ENCODE measurements at regions not wholly inside any gene's neighbourhood (a gene's known extent, or its start where the extent isn't known, plus 50 kb on each side); places are given as distances from the start of the nearest gene placed in this dataset.

- Histone ChIP-seq H2AFZ (no peak overlapping the region), H3K27ac (no peak overlapping the region), H3K4me2 (ENCODE audit: unreplicated experiment) (no peak overlapping the region), H3K9ac (no peak overlapping the region), H3K79me2 (ENCODE audit: insufficient read depth) (no peaks in the 10 kb centered on the region), H4K20me1 (ENCODE audit: insufficient read depth) (no peaks in the 10 kb centered on the region), H3K4me3 (no peak overlapping the region), H3K36me3 (ENCODE audit: low read depth) (no peaks in the 10 kb centered on the region), H3K27me3 (replicated peaks; ENCODE audit: insufficient read depth) (peaks cover 4% of the 10 kb centered on the region; the same call in 1 of the 2 replicates), H3K4me1 (ENCODE audit: insufficient read depth) (no peaks in the 10 kb centered on the region), H3K9me3 (ENCODE audit: low read depth) (no peaks in the 10 kb centered on the region), H3F3A (ENCODE audit: insufficient read depth) (no peaks in the 10 kb centered on the region), H3K9me2 (ENCODE audit: insufficient read depth) (no peaks in the 10 kb centered on the region)
- in situ Hi-C loops (cut with MboI), result no loop called here
- DNase-seq, result no peak
- no peak for TF ChIP-seq EZH2 (IDR thresholded peaks at IDR 0.05; ENCODE audit: insufficient read depth, poor library complexity, severe bottlenecking)
- no peak for TF ChIP-seq EZH2phosphoT487 (IDR thresholded peaks at IDR 0.05; ENCODE audit: insufficient read depth, low read depth)
- WGBS, 2 experiments (ENCODE audit: low coverage in 1 of 2, low lambda C conversion rate in 2 of 2, missing lambda C conversion rate in 2 of 2), result 63 to 68% methylated on average over 4 of the region's 4 CpGs
Measured at GRCh38 chr16:48089053-48089792, 66.6 kb downstream of the ABCC12 start.

- Histone ChIP-seq H3K27me3 (replicated peaks; ENCODE audit: insufficient read depth) (0 out of 2 replicates have a peak, but pooled peaks cover 4% of the 10 kb centered on the region), H3K9me3 (ENCODE audit: low read depth) (no peaks in the 10 kb centered on the region), H3K27ac (no peak overlapping the region), H3K79me2 (ENCODE audit: insufficient read depth) (no peaks in the 10 kb centered on the region), H2AFZ (no peak overlapping the region), H3K36me3 (ENCODE audit: low read depth) (no peaks in the 10 kb centered on the region), H3K9me2 (ENCODE audit: insufficient read depth) (no peaks in the 10 kb centered on the region), H3K4me2 (ENCODE audit: unreplicated experiment) (no peak overlapping the region), H3K4me3 (no peak overlapping the region), H3K9ac (no peak overlapping the region), H4K20me1 (ENCODE audit: insufficient read depth) (no peaks in the 10 kb centered on the region), H3K4me1 (ENCODE audit: insufficient read depth) (peaks cover 5% of the 10 kb centered on the region), H3F3A (ENCODE audit: insufficient read depth) (no peaks in the 10 kb centered on the region)
- 0% methylated on average over 1 of the region's 1 CpG for WGBS, 2 experiments (ENCODE audit: low coverage in 1 of 2, low lambda C conversion rate in 2 of 2, missing lambda C conversion rate in 2 of 2)
- no peak for TF ChIP-seq EZH2 (IDR thresholded peaks at IDR 0.05; ENCODE audit: insufficient read depth, poor library complexity, severe bottlenecking)
- TF ChIP-seq EZH2phosphoT487 (IDR thresholded peaks at IDR 0.05; ENCODE audit: insufficient read depth, low read depth), result no peak
- in situ Hi-C loops (cut with MboI), result no loop called here
- DNase-seq, result no peak
Measured at GRCh38 chr16:48087639-48088038, 68.2 kb downstream of the ABCC12 start.

GRCh38 chr16:48086422-48086821 is 69.4 kb downstream of the ABCC12 start:
- TF ChIP-seq EZH2 (IDR thresholded peaks at IDR 0.05; ENCODE audit: insufficient read depth, poor library complexity, severe bottlenecking), result no peak
- WGBS, 2 experiments (ENCODE audit: low coverage in 1 of 2, low lambda C conversion rate in 2 of 2, missing lambda C conversion rate in 2 of 2), result 78 to 82% methylated on average over 2 of the region's 2 CpGs
- H3F3A ChIP-seq (ENCODE audit: insufficient read depth), result 0 out of 2 replicates have a peak, but pooled peaks cover 4% of the 10 kb centered on the region
- 0 out of 2 replicates have a peak, but pooled peaks cover 2% of the 10 kb centered on the region for H3K27me3 ChIP-seq (replicated peaks; ENCODE audit: insufficient read depth)
- H3K4me1 ChIP-seq (ENCODE audit: insufficient read depth), result peaks cover 15% of the 10 kb centered on the region
- H3K4me3 ChIP-seq, result no peak overlapping the region
- H2AFZ ChIP-seq, result no peak overlapping the region
- H3K27ac ChIP-seq, result no peak overlapping the region
- H3K9me3 ChIP-seq (ENCODE audit: low read depth), result no peaks in the 10 kb centered on the region
- H3K9me2 ChIP-seq (ENCODE audit: insufficient read depth), result no peaks in the 10 kb centered on the region
- no peak overlapping the region for H3K9ac ChIP-seq
- H4K20me1 ChIP-seq (ENCODE audit: insufficient read depth), result no peaks in the 10 kb centered on the region
- in situ Hi-C loops (cut with MboI), result no loop called here
- no peak for DNase-seq
- no peaks in the 10 kb centered on the region for H3K36me3 ChIP-seq (ENCODE audit: low read depth)
- no peaks in the 10 kb centered on the region for H3K79me2 ChIP-seq (ENCODE audit: insufficient read depth)
- no peak overlapping the region for H3K4me2 ChIP-seq (ENCODE audit: unreplicated experiment)

- Histone ChIP-seq H3K79me2 (ENCODE audit: insufficient read depth) (no peaks in the 10 kb centered on the region), H2AFZ (no peak overlapping the region), H3K27me3 (replicated peaks; ENCODE audit: insufficient read depth) (no peaks in the 10 kb centered on the region), H3K36me3 (ENCODE audit: low read depth) (no peaks in the 10 kb centered on the region), H3K27ac (no peak overlapping the region), H3K9ac (no peak overlapping the region), H3K4me3 (no peak overlapping the region), H3K4me2 (ENCODE audit: unreplicated experiment) (no peak overlapping the region), H3F3A (ENCODE audit: insufficient read depth) (0 out of 2 replicates have a peak, but pooled peaks cover 4% of the 10 kb centered on the region), H3K9me3 (ENCODE audit: low read depth) (no peaks in the 10 kb centered on the region), H4K20me1 (ENCODE audit: insufficient read depth) (no peaks in the 10 kb centered on the region), H3K4me1 (ENCODE audit: insufficient read depth) (peaks cover 22% of the 10 kb centered on the region), H3K9me2 (ENCODE audit: insufficient read depth) (no peaks in the 10 kb centered on the region)
- DNase-seq, result no peak
- WGBS, 2 experiments (ENCODE audit: low coverage in 1 of 2, low lambda C conversion rate in 2 of 2, missing lambda C conversion rate in 2 of 2), result 32 to 58% methylated on average over 1 of the region's 1 CpG
- in situ Hi-C loops (cut with MboI), result no loop called here
- TF ChIP-seq EZH2phosphoT487 (IDR thresholded peaks at IDR 0.05; ENCODE audit: insufficient read depth, low read depth) (no peak), EZH2 (IDR thresholded peaks at IDR 0.05; ENCODE audit: insufficient read depth, poor library complexity, severe bottlenecking) (no peak)
Measured at GRCh38 chr16:48085729-48086128, 70.1 kb downstream of the ABCC12 start.
